ENCODE measurements at regions not wholly inside any gene's neighbourhood (a gene's known extent, or its start where the extent isn't known, plus 50 kb on each side); places are given as distances from the start of the nearest gene placed in this dataset.

DNA sequence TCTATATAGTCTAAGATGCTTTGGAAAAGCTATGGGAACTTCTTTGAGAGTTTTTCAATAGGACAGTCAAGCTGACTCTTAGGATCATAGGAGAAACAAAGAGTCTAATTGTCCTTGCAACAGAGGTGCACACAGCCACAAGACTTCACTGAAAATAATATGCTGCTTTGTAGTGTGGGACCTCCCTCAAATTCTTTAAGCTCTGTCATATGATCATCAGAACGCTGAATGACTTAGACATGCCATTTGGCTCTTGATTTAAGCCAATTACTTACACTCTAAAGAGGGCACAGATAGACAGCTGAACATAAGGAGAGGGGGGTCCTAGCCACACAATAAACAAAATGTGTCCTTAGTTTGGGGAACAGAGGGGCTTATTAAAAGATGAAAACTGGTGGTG is 818.7 kb upstream of the GJE1 start:
- peak; percentile 6 for DNase-seq (ENCODE audit: low spot score)

- no peak for DNase-seq (ENCODE audit: low spot score)
Observed at GRCh38 chr6:141309295-141309694, 823.4 kb upstream of the GJE1 start.

GRCh38 chr6:141307309-141307998 is 825.3 kb upstream of the GJE1 start:
- DNase-seq (ENCODE audit: low spot score) = no peak

- no peak for DNase-seq (ENCODE audit: low spot score)
Observed at GRCh38 chr6:141303907-141304306, 828.8 kb upstream of the GJE1 start.

- no peak for DNase-seq (ENCODE audit: low spot score)
Observed at GRCh38 chr6:141301779-141302178, 830.9 kb upstream of the GJE1 start.

DNA sequence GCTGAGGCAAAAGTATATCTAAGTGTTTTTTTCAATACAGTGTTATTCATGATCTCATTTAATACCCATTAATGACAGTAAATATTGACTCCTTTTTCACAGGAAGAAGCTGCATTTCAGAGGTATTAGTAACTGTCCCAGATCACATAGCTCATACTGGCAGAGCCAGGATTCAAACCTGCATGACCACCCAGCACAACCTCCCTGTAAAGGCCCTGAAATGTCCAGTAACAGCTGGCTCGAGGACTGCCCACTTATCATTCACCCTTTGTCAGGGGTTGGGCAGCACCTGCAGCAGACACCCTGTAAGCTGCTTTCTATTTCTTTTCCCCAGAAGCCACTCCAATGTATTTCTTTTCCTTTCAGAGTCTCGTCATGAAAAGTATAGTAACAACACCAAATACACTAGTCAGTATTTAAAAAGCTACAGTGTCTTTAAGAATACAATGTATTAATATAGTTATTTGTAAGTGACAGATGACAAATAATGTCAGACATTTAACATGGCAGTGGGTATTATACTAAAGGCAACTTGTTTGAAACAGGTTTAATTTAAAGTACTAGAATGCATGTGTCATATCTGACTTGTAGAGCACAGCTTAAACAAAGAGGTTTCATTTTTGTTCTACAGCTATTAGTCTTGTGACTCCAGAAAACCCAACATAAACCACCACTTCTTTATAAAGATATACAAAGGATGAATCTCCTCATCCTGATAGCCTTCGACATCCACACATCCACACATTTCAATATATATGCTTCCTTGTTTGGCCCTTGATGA is 841.6 kb upstream of the GJE1 start:
- DNase-seq (ENCODE audit: low spot score) = no peak

GRCh38 chr6:141288947-141289346 is 843.8 kb upstream of the GJE1 start:
- DNase-seq (ENCODE audit: low spot score) = no peak

- DNase-seq (ENCODE audit: low spot score) = no peak
Observed at GRCh38 chr6:141282263-141282662, 850.5 kb upstream of the GJE1 start.

DNA sequence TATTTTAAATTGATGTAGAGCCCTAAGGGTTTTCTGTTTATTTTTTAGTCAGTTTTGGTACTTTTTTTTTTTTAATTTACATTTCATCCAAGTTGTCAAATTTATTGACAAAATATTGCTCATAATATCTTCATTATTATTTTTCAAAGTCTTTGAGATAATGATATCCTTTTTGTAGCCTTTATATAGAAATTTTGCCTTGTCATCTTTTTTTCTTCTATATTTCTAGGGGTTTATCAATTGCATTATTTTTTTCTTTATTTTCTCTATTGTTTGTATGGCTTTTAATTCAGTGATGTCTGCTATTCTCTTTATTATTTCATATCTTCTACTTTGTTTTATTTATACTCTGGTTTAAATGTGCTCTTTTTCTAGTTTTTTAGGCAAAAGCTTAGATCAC is 863.0 kb upstream of the GJE1 start:
- no peak for DNase-seq (ENCODE audit: low spot score)

DNA sequence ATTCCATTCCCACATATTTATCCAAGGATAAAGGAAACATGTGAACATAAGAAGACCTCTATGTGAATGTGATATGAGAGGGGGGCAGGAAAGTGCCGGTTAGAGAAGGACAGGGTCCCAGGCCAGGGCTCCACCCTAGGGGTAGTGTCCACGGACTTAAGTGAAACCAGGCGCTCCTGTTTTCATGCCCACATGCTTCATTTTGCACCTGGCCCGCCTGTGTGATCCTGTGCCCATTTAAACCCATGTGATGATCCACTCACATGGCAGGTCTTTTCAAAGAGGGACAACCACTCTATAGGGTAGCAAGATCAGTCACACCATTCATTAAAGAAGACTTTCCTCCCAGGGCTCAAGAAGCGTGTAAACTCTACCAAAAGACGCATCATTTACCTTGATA is 865.3 kb upstream of the GJE1 start:
- no peak for DNase-seq (ENCODE audit: low spot score)

DNA sequence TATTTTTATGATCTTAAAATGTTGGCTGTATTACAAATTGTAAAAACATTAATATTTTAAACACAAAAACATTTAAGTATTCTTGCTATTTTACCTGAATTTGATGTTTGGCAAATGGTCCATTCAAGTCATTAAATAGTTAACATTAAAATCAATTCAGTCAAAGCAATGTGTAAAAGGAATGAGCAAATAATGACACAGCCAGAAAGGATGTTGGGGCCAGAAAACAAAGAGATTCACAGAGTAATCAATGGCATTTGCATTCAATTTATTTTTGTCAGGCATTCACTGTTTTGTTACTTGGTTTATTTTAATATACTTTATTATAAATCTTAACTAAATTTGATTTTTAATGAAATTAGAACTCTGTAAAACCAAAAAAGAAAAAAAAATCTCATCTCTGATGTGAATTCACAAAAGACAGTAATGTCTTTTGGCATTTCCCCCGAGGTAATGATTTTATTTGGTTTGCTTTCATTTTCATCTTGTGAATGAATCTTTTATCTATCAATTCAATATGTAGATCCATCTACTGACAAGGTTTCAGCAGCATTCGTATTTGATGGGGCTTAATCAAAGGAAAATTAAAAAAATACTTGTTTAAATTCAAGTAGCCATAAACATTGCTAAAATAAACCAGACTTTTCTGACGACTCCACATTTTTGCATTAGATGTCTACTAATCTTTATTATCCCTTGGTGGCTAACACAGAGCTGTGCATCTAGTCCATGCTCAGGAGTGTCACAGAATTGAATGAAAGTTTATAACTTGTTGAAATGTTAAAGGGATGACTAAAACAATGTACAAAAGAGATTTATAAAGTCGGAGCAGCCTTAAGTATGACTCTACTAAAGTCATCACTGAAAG is 866.7 kb upstream of the GJE1 start:
- DNase-seq (ENCODE audit: low spot score) = no peak

GRCh38 chr6:141264101-141264500 is 868.6 kb upstream of the GJE1 start:
- DNase-seq (ENCODE audit: low spot score) = no peak

GRCh38 chr6:141261672-141262060 is 871.1 kb upstream of the GJE1 start:
- no peak for DNase-seq (ENCODE audit: low spot score)

GRCh38 chr6:141261016-141261671 is 871.6 kb upstream of the GJE1 start:
- DNase-seq (ENCODE audit: low spot score) = no peak

DNA sequence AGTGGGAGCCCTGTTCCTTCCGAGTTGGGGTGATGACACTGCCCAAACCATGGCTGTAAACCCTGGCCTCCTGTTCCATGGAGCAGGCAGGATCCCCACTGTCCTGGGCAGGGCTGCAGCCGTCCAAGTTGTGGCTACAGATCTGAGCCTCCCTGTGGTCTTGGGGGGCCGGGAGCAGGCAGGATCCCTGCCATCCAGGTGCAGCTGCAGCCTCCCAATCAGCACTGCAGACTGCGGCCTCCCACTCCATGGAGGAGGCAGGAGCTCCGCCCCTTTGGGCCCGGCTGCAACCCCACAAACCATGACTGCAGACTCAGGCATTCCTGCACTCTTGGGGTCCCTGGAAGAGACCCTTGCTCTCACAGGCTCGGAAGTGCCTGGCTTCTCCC is 872.1 kb upstream of the GJE1 start:
- no peak for DNase-seq (ENCODE audit: low spot score)

- no peak for DNase-seq (ENCODE audit: low spot score)
Observed at GRCh38 chr6:141259807-141260206, 872.9 kb upstream of the GJE1 start.

DNA sequence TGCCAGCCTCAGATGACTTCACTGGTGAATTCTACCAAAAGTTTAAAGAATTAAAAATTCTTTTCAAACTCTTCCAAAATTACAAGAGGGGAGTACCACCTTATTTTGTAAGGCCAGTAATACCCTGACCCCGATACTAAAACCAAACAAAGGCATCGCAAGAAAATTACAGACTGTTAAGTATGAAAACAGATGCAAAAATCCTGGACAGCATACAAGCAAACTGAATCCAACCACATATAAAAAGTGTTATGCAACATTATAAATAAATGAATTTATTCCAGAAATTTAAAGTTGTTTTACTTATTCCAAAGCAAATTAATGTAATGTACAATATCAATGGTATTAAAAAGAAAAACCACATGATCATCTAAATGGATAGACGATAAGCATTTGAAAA is 873.6 kb upstream of the GJE1 start:
- DNase-seq (ENCODE audit: low spot score) = no peak

- DNase-seq (ENCODE audit: low spot score) = no peak
Observed at GRCh38 chr6:141258516-141258915, 874.2 kb upstream of the GJE1 start.

DNA sequence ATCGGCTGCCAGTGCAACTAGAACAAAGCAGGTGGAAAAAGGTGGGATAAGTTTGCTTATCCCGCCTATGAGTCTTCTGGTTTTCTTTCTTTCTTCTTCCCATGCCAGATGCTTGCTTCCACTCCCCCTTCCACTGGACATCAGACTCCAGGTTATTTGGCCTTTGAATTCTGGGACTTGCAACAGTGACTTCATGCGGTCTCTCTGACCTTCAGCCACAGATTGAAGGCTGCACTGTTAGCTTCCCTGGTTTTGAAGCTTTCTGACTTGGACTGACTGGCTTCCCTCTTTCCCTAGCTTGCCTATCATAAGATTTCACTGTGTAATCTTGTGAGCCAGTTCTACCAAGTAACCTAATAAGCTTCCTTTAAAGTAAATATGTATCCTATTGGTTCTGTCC is 878.4 kb upstream of the GJE1 start:
- no peak for DNase-seq (ENCODE audit: low spot score)

DNA sequence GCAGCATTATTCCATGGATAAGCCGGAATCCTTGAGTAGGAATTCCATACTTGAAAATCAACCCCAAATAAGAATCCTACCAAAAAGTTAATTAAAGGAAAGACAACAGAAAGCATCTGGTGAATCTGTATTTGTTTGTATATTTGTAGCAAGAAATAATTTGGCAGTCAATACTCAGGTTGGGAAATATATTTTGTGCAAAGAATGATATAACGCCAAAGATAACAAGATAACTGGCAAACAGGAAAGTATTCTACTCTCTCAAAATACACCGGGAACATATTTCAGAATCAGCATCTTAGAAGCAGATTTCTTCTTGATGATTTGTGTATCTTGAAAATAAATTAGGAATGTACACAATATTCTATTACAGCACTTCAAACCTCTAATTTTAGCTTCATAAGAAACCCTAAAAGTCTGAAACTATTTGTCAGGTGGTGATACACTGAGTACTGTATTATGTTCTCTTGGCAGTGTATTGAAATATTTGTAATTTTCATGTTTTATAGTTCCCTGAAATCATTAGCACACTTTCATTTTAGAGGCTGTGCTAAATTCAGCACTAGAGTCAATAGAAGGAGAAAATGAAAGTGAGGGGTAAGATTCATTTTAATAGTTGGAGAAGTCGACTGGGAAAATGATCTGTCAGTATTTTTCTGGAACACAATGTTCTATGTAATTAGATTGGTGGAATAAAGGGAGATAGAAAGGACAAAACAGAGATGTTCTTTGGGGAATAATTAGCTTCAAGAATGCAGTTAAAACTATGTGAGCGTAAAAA is 879.7 kb upstream of the GJE1 start:
- DNase-seq (ENCODE audit: low spot score) = no peak

DNA sequence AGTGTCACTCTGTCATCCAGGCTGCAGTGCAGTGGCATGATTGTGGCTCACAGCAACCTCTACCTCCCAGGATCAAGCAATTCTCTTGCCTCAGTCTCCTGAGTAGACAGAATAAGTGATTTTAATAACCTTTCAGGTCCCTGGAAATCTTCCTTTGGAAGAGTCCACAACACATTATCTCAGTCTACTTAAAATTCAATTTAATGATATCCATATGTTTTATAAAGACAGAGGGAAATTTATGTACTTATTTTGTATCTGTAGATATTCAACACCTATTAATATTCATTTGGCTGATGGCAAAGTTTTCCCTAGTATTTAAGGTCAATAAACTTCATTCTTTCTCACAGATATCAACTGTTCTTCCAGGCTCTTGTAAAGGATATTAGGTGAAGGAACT is 881.4 kb upstream of the GJE1 start:
- DNase-seq (ENCODE audit: low spot score) = no peak
